BJ (cell line): ENCODE measurements at regions not wholly inside any gene's neighbourhood (a gene's known extent, or its start where the extent isn't known, plus 50 kb on each side); places are given as distances from the start of the nearest gene placed in this dataset.

Source experiments
- CTCF ChIA-PET: fragments of 350-600 bp; formaldehyde crosslinking; extraction: SDS; loops from one replicate; lab custom pipeline; 2021; ENCODE audit warnings: antibody characterized with exemption, inconsistent platforms; lab: Yijun Ruan, JAX
- POLR2A ChIA-PET: fragments of 300-600 bp; sonication (Branson Sonifier 250); formaldehyde crosslinking; extraction: SDS; loops from one replicate; lab custom pipeline; 2021; ENCODE audit warnings: antibody characterized with exemption; lab: Charles Lee
- DNase-seq: peaks from one replicate; pipeline ENCODE4 v3.0.0-alpha.2; 2011; ENCODE audit warnings: low read depth
- H3K27me3 ChIP-seq: 2 replicates; pipeline ENCODE4 v1.6.0; 2011; ENCODE audit warnings: low read length; ENCODE audit not compliant: control insufficient read depth, insufficient read depth
- H3K36me3 ChIP-seq: 2 replicates; pipeline ENCODE4 v1.5.1; 2011; ENCODE audit warnings: low read length; ENCODE audit not compliant: control insufficient read depth, insufficient read depth
- H3K4me3 ChIP-seq: 2 replicates; pipeline ENCODE4 v1.5.1; 2011; ENCODE audit warnings: low read depth, mild to moderate bottlenecking, control low read depth, low read length
- CTCF ChIP-seq: IDR thresholded peaks from 2 replicates; pipeline ENCODE4 v1.5.1; 2011; ENCODE audit warnings: low read depth, mild to moderate bottlenecking, control low read depth, inconsistent platforms, low read length, moderate library complexity; ENCODE audit not compliant: insufficient read depth

- ChIA-PET POLR2A (no interaction called here), CTCF (interaction anchor here (0.7 to 1.6 kb wide), 3 partner anchors 9 to 19 kb away, joined by 3 to 4 read pairs (median 3); no protein-coding TSS in a partner anchor)
- H3K27me3 ChIP-seq: no peaks in the 10 kb centered on the region
These were observed 103.3 kb downstream of the TMEM18 start for GRCh38 chr2:573805-574392.

GRCh38 chr2:573025-573424 lies 104.2 kb downstream of the TMEM18 start:
- no peak overlapping the region for H3K4me3 ChIP-seq
- ChIA-PET CTCF (interaction anchor here (1.4 to 1.6 kb wide), 2 partner anchors 9 to 10 kb away, joined by 3 to 4 read pairs; no protein-coding TSS in a partner anchor), POLR2A (no interaction called here)
- no peak for DNase-seq
- H3K27me3 ChIP-seq: no peaks in the 10 kb centered on the region
- no peak for TF ChIP-seq CTCF
- no peaks in the 10 kb centered on the region for H3K36me3 ChIP-seq

More at GRCh38 chr2:573805-574392, 103.3 kb downstream of the TMEM18 start:
- Histone ChIP-seq H3K4me3 (no peak overlapping the region), H3K36me3 (no peaks in the 10 kb centered on the region)
- DNase-seq: no peak
- no peak for TF ChIP-seq CTCF

- no peak for DNase-seq
- Histone ChIP-seq H3K4me3 (no peak overlapping the region), H3K27me3 (no peaks in the 10 kb centered on the region), H3K36me3 (no peaks in the 10 kb centered on the region)
- CTCF ChIA-PET: interaction anchor here (1.4 kb wide), 1 partner anchor 65 kb away, joined by 3 read pairs; no protein-coding TSS in a partner anchor
- TF ChIP-seq CTCF: no peak
- POLR2A ChIA-PET: no interaction called here
These were observed 107.5 kb downstream of the TMEM18 start for GRCh38 chr2:569681-570080.

- no peak for DNase-seq
- TF ChIP-seq CTCF: no peak
- Histone ChIP-seq H3K27me3 (no peaks in the 10 kb centered on the region), H3K36me3 (no peaks in the 10 kb centered on the region), H3K4me3 (peak overlapping the region; percentile 21)
- POLR2A ChIA-PET: no interaction called here
- CTCF ChIA-PET: interaction anchor here (1.0 to 1.4 kb wide), 2 partner anchors 66 to 68 kb away, joined by 3 read pairs; no protein-coding TSS in a partner anchor
These were observed 108.5 kb downstream of the TMEM18 start for GRCh38 chr2:568639-569235.

GRCh38 chr2:567865-568638 lies 109.2 kb downstream of the TMEM18 start:
- no peak for TF ChIP-seq CTCF
- H3K36me3 ChIP-seq: no peaks in the 10 kb centered on the region
- DNase-seq: peak; percentile 74
- CTCF ChIA-PET: interaction anchor here (1.0 to 1.4 kb wide), 2 partner anchors 67 to 69 kb away, joined by 3 read pairs; no protein-coding TSS in a partner anchor
- peak overlapping the region; percentile 21 for H3K4me3 ChIP-seq
- POLR2A ChIA-PET: no interaction called here
- H3K27me3 ChIP-seq: no peaks in the 10 kb centered on the region
